ENCODE measurements at regions not wholly inside any gene's neighbourhood (a gene's known extent, or its start where the extent isn't known, plus 50 kb on each side); places are given as distances from the start of the nearest gene placed in this dataset.
"Not testable (repeated sequence)": the region's sequence is repeated elsewhere in the genome, so short reads cannot be mapped to it uniquely, and the experiment has no call there.

DNA sequence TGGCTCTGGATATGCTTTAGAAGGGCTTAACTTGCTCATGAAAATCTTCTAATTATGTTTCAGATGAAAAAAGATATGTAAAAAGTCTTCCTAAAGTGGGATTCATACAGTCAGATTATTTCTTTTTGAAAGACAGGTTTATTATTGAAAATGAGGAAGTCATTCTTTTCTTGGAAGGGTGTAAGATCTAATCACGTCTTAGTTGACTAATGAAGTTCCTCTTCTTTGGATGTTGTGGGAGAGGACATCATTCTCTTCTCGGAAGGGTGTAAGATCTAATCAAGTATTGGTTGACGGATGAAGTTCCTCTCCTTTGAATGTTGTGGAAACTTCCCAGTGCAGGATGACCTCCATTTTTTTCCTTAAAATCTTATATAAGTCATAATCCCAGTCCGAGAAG, 74.9 kb downstream of the ALG10 start:
- H3K4me1 Mint-ChIP-seq (ENCODE audit: low read depth in 2 of 2): no peaks in the 10 kb centered on the region
- no peak overlapping the region for H3K4me3 Mint-ChIP-seq
- ATAC-seq (no peak), DNase-seq (ENCODE audit: low spot score) (no peak)
- H3K36me3 Mint-ChIP-seq: no peaks in the 10 kb centered on the region
- peaks cover 4 to 12% of the 10 kb centered on the region in 2 donors for H3K27me3 Mint-ChIP-seq
- H3K27ac Mint-ChIP-seq: no peak overlapping the region
- H3K9me3 Mint-ChIP-seq: no peaks in the 10 kb centered on the region

DNA sequence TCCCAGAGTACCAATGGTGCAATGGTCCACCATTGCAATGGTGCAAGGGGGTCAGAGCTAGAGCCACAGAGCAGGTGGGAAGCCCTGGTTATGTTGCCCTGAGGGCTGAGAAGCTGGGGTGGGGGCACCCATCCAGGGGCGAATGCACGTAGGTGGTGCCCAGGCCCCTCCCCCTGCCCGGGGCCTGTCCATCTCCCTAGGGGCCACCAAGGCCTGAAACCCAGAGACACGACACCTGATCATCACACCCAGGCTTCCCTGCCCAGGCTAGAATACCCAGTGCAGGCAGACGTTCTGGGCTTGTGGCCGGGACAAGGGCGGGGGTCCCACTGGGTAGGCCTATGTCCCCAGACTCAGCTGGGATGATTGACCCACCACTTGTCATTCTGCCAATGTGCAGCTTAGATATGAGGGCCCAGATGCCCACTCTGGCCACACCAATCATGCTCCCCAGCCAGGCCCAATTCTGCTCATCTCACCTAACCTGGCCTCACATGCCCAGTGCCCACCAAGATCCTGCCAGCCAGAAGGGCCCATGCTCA, 83.2 kb downstream of the ALG10 start:
- H3K4me1 Mint-ChIP-seq (ENCODE audit: low read depth in 2 of 2): no peaks in the 10 kb centered on the region
- H3K27me3 Mint-ChIP-seq: peaks cover 6 to 8% of the 10 kb centered on the region in 2 donors
- ATAC-seq: peak; percentile 34 to 53
- H3K9me3 Mint-ChIP-seq: no peaks in the 10 kb centered on the region
- H3K27ac Mint-ChIP-seq: no peak overlapping the region
- H3K4me3 Mint-ChIP-seq: no peak overlapping the region
- no peak for DNase-seq (ENCODE audit: low spot score)
- H3K36me3 Mint-ChIP-seq: no peaks in the 10 kb centered on the region

DNA sequence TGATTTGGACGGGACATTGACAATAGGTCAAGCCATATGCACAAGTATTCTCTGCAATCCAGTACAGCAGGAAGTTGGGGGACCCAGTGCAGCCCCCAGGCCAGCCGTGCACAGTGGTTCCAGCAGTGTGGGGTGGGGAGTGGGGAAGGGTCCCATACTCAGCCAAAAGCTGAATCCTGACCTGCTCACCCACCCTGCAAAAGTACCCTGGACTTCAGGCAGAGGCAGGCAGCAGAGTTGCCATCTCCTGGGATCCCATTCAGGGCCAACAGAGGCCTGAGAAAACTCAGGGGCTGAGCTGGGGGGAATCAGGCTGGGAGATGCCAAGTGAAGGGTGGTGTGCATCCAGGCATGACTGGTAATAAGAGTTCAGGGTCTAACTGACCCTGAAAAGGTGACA, 83.9 kb downstream of the ALG10 start:
- no peaks in the 10 kb centered on the region for H3K36me3 Mint-ChIP-seq
- no peak for DNase-seq (ENCODE audit: low spot score)
- no peaks in the 10 kb centered on the region for H3K9me3 Mint-ChIP-seq
- H3K27me3 Mint-ChIP-seq: peaks cover 6 to 10% of the 10 kb centered on the region in 2 donors
- H3K4me1 Mint-ChIP-seq (ENCODE audit: low read depth in 2 of 2): no peaks in the 10 kb centered on the region
- H3K27ac Mint-ChIP-seq: no peak overlapping the region
- ATAC-seq: peak in 1 of 2 donors; percentile 43
- no peak overlapping the region for H3K4me3 Mint-ChIP-seq

DNA sequence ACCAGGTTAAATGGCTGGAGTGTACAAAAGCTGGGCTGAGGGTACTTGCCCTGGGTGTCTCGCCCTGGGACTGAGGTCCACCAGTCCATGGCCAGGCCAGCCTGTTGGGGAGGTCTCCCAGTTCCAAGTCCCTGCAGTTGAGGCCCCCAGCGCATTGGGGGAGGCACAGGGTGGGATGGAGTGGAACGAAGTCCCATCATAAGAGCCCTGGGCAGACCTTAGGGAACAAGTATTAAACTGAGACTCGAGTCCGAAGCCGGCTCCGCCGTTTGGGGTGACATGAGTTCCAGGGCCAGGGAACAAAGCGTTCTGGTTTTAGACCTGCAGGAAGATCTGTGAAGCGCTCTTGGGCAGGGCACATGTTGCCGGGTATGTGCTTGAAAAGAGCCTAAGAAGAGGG, 84.7 kb downstream of the ALG10 start:
- no peak for ATAC-seq
- no peaks in the 10 kb centered on the region for H3K36me3 Mint-ChIP-seq
- H3K4me3 Mint-ChIP-seq: no peak overlapping the region
- no peaks in the 10 kb centered on the region for H3K9me3 Mint-ChIP-seq
- no peaks in the 10 kb centered on the region for H3K4me1 Mint-ChIP-seq (ENCODE audit: low read depth in 2 of 2)
- peaks cover 6 to 10% of the 10 kb centered on the region in 2 donors for H3K27me3 Mint-ChIP-seq
- no peak overlapping the region for H3K27ac Mint-ChIP-seq
- no peak for DNase-seq (ENCODE audit: low spot score)

DNA sequence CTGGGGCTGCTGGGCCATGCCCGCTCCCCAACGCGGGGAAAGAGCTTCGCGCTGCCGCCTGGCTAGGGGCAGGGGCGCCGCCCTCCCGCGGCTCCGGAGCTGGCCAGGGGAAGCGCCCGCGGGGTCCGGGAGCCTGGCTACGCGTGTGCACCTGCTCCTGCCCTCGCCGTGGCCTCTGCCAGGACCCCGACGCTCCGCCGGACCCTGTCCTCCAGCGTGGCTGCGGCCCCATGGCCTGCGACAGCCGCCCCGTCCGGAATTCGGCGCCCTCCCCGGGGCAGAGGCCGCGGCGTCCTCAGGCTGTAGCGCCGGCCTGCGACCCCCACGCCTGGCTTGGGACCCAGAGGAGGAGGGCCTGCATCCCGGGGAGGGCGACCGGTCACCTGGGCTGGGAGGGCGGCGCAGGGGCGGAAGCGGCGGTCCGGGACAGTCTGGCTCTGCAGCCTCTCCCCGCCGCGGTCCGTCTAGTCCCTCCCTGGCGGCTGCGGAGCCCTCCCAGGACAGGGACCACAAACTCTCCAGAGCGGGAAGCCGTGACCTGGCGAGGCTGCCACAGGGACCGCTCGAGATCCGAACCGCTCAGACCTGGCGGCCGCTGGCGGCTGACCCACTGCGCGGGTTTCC, 85.6 kb downstream of the ALG10 start:
- Mint-ChIP-seq H3K27me3 (peaks cover 6 to 10% of the 10 kb centered on the region in 2 donors), H3K27ac (no peak overlapping the region), H3K9me3 (no peaks in the 10 kb centered on the region), H3K4me3 (no peak overlapping the region), H3K36me3 (no peaks in the 10 kb centered on the region), H3K4me1 (ENCODE audit: low read depth in 2 of 2) (no peaks in the 10 kb centered on the region)
- ATAC-seq (peak in 1 of 2 donors; percentile 26), DNase-seq (ENCODE audit: low spot score) (no peak)

DNA sequence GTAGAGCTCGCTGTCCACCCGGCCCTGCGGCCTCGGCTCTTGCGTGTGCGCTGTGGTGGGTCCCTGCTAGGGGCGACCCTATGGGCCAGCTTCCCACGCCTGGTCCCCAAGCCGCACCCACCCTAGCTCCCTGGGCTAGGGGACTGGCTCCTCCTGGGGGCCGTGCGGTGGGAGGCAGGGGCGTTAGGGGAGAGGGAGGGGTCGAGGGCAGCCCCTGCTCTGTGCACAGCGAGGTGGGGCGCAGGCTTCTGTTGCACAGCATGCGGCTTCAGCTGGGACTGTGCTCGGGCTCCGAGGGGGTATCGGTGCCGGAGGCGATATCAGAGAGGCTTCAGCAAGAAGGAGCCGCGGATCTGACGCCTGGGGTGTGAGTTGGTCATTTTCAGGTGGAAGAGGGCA, 86.1 kb downstream of the ALG10 start:
- no peak for DNase-seq (ENCODE audit: low spot score)
- no peaks in the 10 kb centered on the region for H3K36me3 Mint-ChIP-seq
- no peak overlapping the region for H3K27ac Mint-ChIP-seq
- H3K9me3 Mint-ChIP-seq: no peaks in the 10 kb centered on the region
- peak in 1 of 2 donors; percentile 26 for ATAC-seq
- no peak overlapping the region for H3K4me3 Mint-ChIP-seq
- peaks cover 6 to 10% of the 10 kb centered on the region in 2 donors for H3K27me3 Mint-ChIP-seq
- no peaks in the 10 kb centered on the region for H3K4me1 Mint-ChIP-seq (ENCODE audit: low read depth in 2 of 2)

DNA sequence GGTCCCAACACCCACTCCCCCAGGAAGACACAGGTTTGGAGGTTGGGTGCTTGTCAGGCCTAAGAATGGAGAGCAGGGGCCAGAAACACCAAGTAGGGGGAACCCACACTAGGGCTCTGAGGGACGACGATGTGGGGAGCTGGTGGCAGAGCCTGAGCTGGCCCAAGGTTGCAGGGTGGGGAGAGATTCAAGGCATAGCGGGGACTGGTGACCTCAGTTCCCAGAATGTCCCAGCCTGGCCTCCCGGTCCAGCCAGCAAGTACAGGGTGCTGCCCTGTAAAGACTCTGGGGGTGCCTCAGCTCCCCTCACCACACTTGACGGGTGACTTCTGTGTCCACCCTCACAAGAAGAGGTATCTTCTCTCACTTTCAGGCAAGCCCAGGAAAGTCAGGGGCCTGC, 86.7 kb downstream of the ALG10 start:
- DNase-seq (ENCODE audit: low spot score): no peak
- H3K9me3 Mint-ChIP-seq: no peaks in the 10 kb centered on the region
- ATAC-seq: peak in 1 of 2 donors; percentile 24

DNA sequence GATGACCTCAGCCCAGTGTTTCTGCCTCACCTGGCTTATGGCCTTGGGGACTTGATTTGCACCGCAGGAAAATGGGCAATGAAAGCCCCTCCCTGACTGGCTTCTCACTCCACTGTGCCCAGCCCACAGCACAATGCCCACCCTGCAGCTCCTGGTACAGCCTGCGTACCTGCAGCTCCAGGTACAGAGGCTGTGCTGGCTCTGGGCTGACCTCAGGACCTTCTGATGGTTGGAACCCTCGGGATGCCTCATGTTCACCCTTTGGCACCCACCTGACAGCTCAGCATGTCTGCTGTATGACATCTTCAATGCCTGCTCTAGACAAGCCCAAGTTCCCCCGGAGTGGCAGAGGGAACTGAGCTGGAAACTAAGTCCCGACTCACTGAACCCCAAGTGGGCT, 87.1 kb downstream of the ALG10 start:
- no peaks in the 10 kb centered on the region for H3K36me3 Mint-ChIP-seq
- no peak overlapping the region for H3K27ac Mint-ChIP-seq
- H3K9me3 Mint-ChIP-seq: no peaks in the 10 kb centered on the region
- ATAC-seq (peak in 1 of 2 donors; percentile 28), DNase-seq (ENCODE audit: low spot score) (no peak)
- H3K4me3 Mint-ChIP-seq: no peak overlapping the region
- H3K4me1 Mint-ChIP-seq (ENCODE audit: low read depth in 2 of 2): no peaks in the 10 kb centered on the region
- H3K27me3 Mint-ChIP-seq: peaks cover 9 to 10% of the 10 kb centered on the region in 2 donors

More for the DNA sequence above, 86.7 kb downstream of the ALG10 start:
- no peaks in the 10 kb centered on the region for H3K36me3 Mint-ChIP-seq
- no peak overlapping the region for H3K4me3 Mint-ChIP-seq
- no peak overlapping the region for H3K27ac Mint-ChIP-seq
- no peaks in the 10 kb centered on the region for H3K4me1 Mint-ChIP-seq (ENCODE audit: low read depth in 2 of 2)
- H3K27me3 Mint-ChIP-seq: peaks cover 6 to 10% of the 10 kb centered on the region in 2 donors

DNA sequence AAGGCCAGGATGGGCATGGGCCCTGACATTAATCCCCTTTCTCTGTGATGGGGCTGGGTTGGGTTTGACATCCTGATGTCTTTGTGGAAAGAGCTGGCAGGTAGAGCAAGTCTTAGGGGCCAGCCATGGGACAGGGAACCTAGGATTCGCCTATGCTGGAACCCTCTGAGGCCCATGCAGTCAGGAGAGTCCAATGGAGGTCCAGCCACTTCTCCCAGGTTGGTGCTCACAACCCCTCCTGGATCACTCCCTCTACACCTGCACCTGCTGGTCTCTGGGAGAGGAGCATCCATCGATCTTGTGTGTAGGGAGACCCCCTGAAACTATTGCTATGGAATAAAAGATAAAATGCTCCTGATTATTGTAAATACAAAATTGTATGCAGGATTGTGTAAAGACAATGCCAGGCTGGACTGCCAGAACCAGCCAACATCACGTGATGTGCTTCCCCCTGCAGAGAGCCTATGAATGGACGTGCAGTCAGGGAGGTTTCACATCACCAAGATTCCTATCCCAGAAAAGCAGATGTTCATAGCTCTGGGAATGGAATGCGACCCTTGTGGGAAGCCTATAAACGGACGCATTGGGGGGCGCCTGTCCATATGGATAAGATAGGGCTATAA, 87.7 kb downstream of the ALG10 start:
- not testable (repeated sequence) for H3K9me3 Mint-ChIP-seq; H3K36me3 Mint-ChIP-seq; DNase-seq (ENCODE audit: low spot score); H3K4me1 Mint-ChIP-seq (ENCODE audit: low read depth in 2 of 2); ATAC-seq; H3K27ac Mint-ChIP-seq; H3K4me3 Mint-ChIP-seq
- peaks cover 5 to 12% of the 10 kb centered on the region in 2 donors for H3K27me3 Mint-ChIP-seq

DNA sequence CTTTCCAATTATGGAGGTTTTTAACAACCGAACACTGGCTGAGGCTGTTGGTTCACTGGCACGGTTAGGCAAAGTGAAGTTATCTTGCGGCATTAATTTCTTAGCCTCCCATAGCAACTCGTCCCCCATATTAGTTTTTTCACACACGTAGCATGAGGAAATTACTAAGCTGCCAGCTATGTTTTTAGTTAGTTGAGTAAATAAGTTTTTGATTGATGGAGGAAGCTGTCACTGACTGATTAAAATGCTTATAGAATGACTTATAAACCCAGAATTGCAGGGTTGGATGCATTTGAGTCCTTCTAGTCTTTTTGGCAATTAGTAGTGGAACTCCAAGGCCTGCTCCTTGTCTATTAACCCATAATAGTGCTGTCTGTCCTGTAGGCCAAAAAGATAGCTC, 97.1 kb downstream of the ALG10 start:
- DNase-seq (ENCODE audit: low spot score) (no peak), ATAC-seq (no peak)
- Mint-ChIP-seq H3K27ac (no peak overlapping the region), H3K9me3 (no peaks in the 10 kb centered on the region), H3K4me3 (no peak overlapping the region), H3K4me1 (ENCODE audit: low read depth in 2 of 2) (no peaks in the 10 kb centered on the region), H3K36me3 (no peaks in the 10 kb centered on the region), H3K27me3 (peaks cover 10 to 23% of the 10 kb centered on the region in 2 donors)

DNA sequence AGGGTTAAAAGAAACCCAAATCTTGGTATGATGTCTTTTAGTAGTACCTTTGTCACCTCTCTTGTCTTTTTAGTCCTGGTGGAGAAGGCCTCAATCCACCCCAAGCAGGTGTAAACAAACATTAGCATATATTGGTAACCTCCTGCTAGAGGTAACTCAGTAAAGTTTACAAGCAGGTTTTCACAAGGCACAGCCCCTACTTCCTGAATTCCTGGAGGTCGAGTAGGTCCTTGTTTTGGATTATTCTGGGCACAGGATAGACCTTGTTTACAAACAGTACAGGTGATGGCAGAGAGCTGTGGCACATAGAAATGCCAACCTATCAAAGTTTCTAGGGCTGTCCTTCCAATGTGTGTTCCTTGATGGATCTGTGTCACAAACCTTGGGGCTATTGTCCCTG, 99.1 kb downstream of the ALG10 start:
- Mint-ChIP-seq H3K36me3 (no peaks in the 10 kb centered on the region), H3K4me1 (ENCODE audit: low read depth in 2 of 2) (peaks cover 6 to 9% of the 10 kb centered on the region in 2 donors), H3K27ac (no peak overlapping the region), H3K9me3 (no peaks in the 10 kb centered on the region), H3K4me3 (no peak overlapping the region), H3K27me3 (peaks cover 6 to 12% of the 10 kb centered on the region in 2 donors)
- DNase-seq (ENCODE audit: low spot score) (no peak), ATAC-seq (no peak)

DNA sequence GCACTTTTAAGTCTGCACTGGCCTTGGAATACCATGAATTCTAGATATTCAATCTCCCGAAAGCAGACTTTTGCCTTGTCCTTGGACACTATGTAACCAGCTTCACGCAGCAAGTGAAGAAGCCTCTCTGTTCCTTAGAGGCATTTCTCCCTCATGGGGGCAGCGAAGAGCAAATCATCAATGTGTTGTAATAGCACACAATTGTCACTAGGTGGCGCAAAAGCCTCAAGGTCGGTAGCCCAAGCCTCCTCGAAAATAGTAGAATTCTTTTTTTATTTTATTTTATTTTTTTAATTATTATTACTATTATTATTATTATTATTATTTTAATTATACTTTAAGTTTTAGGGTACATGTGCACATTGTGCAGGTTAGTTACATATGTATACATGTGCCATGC, 100.8 kb downstream of the ALG10 start:
- not testable (repeated sequence) for DNase-seq (ENCODE audit: low spot score); H3K27ac Mint-ChIP-seq; H3K9me3 Mint-ChIP-seq; H3K4me3 Mint-ChIP-seq; H3K36me3 Mint-ChIP-seq; H3K27me3 Mint-ChIP-seq
- H3K4me1 Mint-ChIP-seq (ENCODE audit: low read depth in 2 of 2): peaks cover 12 to 15% of the 10 kb centered on the region in 2 donors
- ATAC-seq: peak in 1 of 2 donors; percentile 61

DNA sequence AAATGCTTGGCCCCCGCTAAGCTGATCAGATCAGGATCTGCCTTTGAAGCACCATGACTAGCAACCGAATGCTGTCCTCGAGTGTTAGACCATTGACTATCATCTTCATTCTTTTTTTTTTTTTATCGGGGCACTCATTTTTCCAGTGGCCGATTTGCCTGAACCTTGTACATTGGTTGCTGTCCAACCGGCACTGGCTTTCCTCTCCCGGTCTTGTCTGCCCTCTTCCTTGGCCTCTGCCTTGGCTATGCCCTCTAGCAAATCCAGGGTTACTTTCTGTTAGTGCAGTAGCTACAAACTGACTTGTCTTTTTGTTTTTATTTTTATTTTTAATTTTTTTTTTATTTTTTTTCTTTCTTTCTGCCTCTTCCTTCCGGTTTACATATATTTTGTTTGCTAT, 102.3 kb downstream of the ALG10 start:
- peak overlapping the region in 1 of 2 donors; percentile 79 for H3K27ac Mint-ChIP-seq

DNA sequence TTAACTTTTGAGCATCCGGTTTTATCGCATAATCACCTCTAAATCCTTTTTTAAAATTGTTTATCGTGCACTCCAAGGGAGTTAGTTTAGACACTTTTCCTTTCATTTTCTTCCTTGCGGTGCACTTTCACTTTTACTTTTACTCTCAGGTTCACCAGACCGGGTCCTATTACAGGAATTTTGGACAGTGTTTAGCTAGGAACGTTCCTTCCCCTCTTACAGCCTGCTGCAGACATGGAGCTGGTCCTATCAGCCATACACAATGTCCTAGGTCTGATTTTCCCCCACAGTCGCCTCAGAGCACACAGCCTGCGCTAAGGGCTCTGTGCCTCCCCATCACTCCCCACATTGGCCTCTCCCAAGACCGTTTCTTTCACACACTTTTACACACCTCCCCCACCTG, 103.9 kb downstream of the ALG10 start:
- DNase-seq (ENCODE audit: low spot score) (no peak), ATAC-seq (peak; percentile 36 to 74)
- Mint-ChIP-seq H3K27me3 (peaks cover 5 to 21% of the 10 kb centered on the region in 2 donors), H3K4me1 (ENCODE audit: low read depth in 2 of 2) (peaks cover 12 to 15% of the 10 kb centered on the region in 2 donors), H3K36me3 (peaks cover 5% of the 10 kb centered on the region), H3K4me3 (peak overlapping the region; percentile 80), H3K27ac (peak overlapping the region; percentile 64 to 79), H3K9me3 (peaks cover 4% of the 10 kb centered on the region)

More for the DNA sequence above, 102.3 kb downstream of the ALG10 start:
- DNase-seq (ENCODE audit: low spot score) (no peak), ATAC-seq (no peak)
- peaks cover 12 to 15% of the 10 kb centered on the region in 2 donors for H3K4me1 Mint-ChIP-seq (ENCODE audit: low read depth in 2 of 2)
- H3K27me3 Mint-ChIP-seq: peaks cover 5 to 13% of the 10 kb centered on the region in 2 donors
- H3K9me3 Mint-ChIP-seq: peaks cover 4% of the 10 kb centered on the region
- H3K4me3 Mint-ChIP-seq: no peak overlapping the region
- H3K36me3 Mint-ChIP-seq: peaks cover 5% of the 10 kb centered on the region
